GOT3 (cell line): ENCODE measurements at regions not wholly inside any gene's neighbourhood (a gene's known extent, or its start where the extent isn't known, plus 50 kb on each side); places are given as distances from the start of the nearest gene placed in this dataset.
A peak's percentile ranks its signal among the peaks of the same experiment; 100 is the strongest.

Experiments
- DNase-seq: peaks from one replicate; lab custom pipeline; 2025; ENCODE audit warnings: mixed read lengths; lab: John Stamatoyannopoulos, UW

GRCh38 chr15:62697636-62698035 is 344.9 kb upstream of the TPM1 start:
- no peak for DNase-seq

DNA sequence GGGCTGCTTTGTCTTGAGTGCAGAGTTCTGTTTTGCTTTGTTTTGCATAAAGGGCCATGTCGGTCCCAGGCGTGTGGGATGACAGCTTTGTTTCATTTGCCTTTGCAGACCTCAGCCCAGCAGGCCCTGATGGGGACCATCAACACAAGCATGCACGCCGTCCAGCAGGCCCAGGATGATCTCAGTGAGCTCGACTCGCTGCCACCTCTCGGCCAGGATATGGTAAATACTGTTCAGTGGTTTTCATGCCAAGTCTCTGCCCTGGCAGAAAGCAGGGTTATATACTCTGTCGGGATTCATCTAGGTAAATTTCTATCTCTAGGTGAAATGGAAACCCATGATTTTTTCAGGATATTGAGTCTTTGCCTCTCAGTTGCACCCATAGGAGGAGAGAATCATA is 343.9 kb upstream of the TPM1 start:
- no peak for DNase-seq

DNA sequence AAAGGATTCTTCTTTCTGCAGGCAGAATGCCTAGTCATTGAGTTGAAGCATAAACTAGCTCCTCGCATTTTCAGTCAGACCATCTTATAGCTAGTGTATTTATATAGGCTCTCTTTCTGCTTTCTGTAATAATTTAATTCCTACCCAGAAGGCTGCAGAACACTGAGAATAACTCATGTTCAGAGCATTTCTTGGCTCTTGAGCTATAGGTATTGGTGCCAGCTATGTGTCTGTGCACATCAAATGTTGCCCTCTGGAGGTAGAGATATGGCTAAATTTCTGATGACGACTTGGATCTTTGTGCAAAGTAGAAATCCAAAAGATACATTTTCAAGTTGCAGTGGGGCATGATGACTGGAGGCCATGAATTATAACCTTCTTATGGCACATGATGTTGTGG is 336.2 kb upstream of the TPM1 start:
- DNase-seq, result no peak

DNA sequence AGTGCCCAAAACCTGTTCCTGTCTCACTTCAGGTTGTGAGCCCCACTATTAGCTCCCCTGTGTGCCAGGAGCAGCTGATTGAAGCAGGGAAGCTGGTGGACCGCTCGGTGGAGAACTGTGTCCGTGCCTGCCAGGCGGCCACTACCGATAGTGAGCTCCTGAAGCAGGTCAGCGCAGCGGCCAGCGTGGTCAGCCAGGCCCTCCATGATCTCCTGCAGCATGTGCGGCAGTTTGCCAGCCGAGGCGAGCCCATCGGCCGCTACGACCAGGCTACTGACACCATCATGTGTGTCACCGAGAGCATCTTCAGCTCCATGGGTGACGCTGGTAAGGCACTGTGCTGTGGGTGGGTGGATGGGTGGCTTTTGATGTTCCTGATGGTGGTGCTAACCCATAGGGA is 334.1 kb upstream of the TPM1 start:
- no peak for DNase-seq

- DNase-seq, result no peak
Measured at GRCh38 chr15:62709261-62709660, 333.3 kb upstream of the TPM1 start.

GRCh38 chr15:62711691-62712454 is 330.7 kb upstream of the TPM1 start:
- no peak for DNase-seq

GRCh38 chr15:62712455-62712839 is 330.1 kb upstream of the TPM1 start:
- no peak for DNase-seq

GRCh38 chr15:62715946-62716345 is 326.6 kb upstream of the TPM1 start:
- DNase-seq, result no peak

DNA sequence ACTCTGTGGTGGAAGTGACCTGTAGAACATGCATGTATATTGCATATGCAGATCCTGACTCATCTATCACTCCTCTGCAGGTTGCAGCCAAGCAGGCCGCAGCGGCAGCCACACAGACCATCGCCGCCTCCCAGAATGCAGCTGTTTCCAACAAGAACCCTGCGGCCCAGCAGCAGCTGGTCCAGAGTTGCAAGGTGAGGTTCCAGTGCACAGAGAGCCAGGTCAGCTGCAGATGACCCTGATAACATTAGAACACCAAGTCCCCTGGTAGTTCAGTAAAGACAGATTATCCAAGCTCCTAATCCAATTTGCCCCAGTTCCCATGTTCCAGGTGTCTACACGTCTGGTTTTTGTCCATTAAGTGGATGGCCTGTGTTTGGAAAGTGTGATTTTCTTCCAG is 325.1 kb upstream of the TPM1 start:
- no peak for DNase-seq

DNA sequence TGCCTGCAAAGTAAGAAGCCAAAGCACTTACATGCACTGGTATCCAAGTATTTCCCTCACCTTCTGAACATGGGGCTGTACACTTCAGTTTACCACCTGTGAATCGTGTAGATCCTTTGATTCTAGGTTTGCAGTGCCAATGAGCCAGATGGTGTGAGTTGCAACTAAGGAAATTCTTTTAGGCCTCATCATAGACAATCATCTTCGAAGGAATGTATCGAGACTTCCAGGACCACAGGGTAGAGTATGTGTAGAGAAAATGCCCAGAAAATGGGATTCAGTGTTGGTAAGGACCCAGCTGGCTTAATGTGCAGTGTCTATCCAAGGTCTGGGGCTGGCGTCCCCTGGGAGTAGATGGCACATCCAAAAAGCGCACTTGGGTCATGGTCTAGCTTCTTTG is 323.2 kb upstream of the TPM1 start:
- DNase-seq, result no peak

GRCh38 chr15:62722237-62722636 is 320.3 kb upstream of the TPM1 start:
- DNase-seq, result no peak

DNA sequence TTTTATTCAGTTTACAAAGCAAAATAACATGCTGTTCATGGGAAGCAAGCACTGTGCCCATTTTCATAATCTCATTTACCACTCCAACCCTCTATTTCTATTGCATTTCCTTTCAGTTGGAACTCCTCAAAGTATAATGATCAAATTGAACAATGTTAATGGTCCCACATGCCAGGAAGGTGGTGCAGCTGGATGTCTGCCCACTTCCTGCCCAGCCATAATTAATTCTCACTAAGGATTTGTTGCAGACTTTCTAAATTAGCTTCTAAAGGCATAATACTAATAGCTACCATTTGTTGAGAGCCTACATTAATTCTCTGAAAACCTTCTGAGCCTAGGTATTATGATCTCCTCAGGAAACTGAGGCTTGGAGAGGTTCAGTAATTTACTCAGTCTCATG is 316.1 kb upstream of the TPM1 start:
- DNase-seq, result no peak

DNA sequence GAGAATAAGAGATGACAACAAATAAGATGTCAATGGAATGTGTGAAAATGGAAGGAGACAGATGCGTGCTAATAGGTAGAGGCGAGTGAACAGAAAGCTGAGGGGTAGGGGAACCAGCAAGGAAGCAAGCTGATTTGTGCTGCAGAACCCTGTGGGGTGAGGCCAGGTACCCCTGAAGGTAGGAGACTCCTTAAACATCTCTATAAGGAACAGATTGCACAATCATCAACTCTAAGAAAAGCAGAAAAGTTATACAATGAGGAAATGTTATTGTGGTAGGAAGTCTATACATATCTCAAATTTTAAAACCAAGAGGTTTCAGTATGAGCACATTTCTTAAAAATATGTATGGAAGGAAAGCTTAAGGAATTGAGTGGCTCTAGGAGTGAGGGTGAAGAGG is 315.0 kb upstream of the TPM1 start:
- no peak for DNase-seq

- no peak for DNase-seq
Measured at GRCh38 chr15:62730825-62731224, 311.7 kb upstream of the TPM1 start.

- no peak for DNase-seq
Measured at GRCh38 chr15:62732078-62732477, 310.5 kb upstream of the TPM1 start.

GRCh38 chr15:62734706-62735105 is 307.8 kb upstream of the TPM1 start:
- no peak for DNase-seq

DNA sequence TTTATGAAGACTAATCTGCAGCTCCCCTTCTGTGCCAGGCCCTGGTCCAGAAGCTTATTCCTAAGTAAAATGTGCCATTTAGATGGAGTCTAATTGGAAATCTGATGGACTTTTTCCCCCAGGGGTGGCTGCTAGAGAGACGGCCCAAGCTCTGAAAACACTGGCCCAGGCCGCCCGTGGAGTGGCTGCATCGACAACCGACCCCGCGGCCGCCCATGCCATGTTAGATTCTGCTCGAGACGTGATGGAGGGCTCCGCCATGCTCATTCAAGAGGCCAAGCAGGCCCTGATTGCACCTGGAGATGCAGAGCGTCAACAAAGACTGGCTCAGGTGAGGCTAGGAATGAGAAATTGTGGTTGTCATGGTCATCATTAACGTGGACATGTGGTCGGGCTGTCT is 305.8 kb upstream of the TPM1 start:
- DNase-seq, result no peak

DNA sequence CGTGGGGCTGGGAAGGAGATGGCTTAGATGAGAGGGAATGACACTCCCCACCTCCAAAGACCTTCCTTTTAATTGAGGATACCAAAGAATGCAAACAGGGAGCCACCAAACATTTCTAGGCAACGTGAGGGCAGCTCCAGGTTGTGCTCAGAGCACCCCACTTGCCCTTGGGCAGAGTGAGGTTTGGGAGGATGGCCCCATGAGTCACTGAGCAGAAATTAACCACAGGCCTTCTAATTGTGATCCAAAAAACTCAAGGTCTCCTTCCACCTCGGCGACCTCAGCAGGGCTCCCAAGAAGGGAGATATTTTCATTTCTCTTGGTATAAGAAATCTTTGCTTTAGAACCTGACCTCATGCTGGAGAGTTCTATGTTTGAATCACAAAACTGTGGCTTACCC is 305.0 kb upstream of the TPM1 start:
- no peak for DNase-seq

GRCh38 chr15:62739082-62739481 is 303.5 kb upstream of the TPM1 start:
- DNase-seq, result no peak

GRCh38 chr15:62739507-62739906 is 303.0 kb upstream of the TPM1 start:
- no peak for DNase-seq

- DNase-seq, result no peak
Measured at GRCh38 chr15:62740141-62741004, 302.2 kb upstream of the TPM1 start.

GRCh38 chr15:62741106-62741505 is 301.4 kb upstream of the TPM1 start:
- DNase-seq, result no peak

GRCh38 chr15:62742409-62743171 is 300.0 kb upstream of the TPM1 start:
- DNase-seq, result peak; percentile 55
